ENCODE measurements at regions not wholly inside any gene's neighbourhood (a gene's known extent, or its start where the extent isn't known, plus 50 kb on each side); places are given as distances from the start of the nearest gene placed in this dataset.
A peak's percentile ranks its signal among the peaks of the same experiment; 100 is the strongest.

- Histone ChIP-seq H3K4me1 (replicated peaks in 1 of 2; ENCODE audit: control insufficient read depth in 2 of 2, insufficient read depth in 2 of 2, low read length in 2 of 2) (peaks cover 0 to 5% of the 10 kb centered on the region in 2 experiments; a peak in 3 of 5 replicates), H3K27me3 (ENCODE audit: control insufficient read depth in 2 of 2, insufficient read depth in 2 of 2, low read length in 2 of 2) (no peaks in the 10 kb centered on the region), H2AFZ (ENCODE audit: low read depth, low read length) (peak overlapping the region; percentile 66), H3K36me3 (ENCODE audit: control insufficient read depth, insufficient read depth, low read length) (no peaks in the 10 kb centered on the region), H3K4me3 (no peak overlapping the region), H3K9ac (ENCODE audit: insufficient read depth in 1 of 2, low read depth in 2 of 2, low read length in 2 of 2) (no peak overlapping the region), H3K79me2 (ENCODE audit: control insufficient read depth, insufficient read depth, low read length) (no peaks in the 10 kb centered on the region), H3K9me3 (replicated peaks; ENCODE audit: control insufficient read depth, insufficient read depth, low read depth, low read length) (no peaks in the 10 kb centered on the region), H3K27ac (ENCODE audit: extremely low read depth, low read depth, low read length) (no peak overlapping the region), H3K9me1 (ENCODE audit: control insufficient read depth, insufficient read depth, low read length) (no peaks in the 10 kb centered on the region), H4K20me1 (replicated peaks; ENCODE audit: control insufficient read depth, insufficient read depth, low read length) (no peaks in the 10 kb centered on the region), H3K4me2 (ENCODE audit: insufficient read depth, low read length) (peak overlapping the region; percentile 59)
- in situ Hi-C loops (cut with MboI) = no loop called here
- DNase-seq (ENCODE audit: extremely low read depth in 1 of 4, low spot score in 3 of 4) = peak; percentile 45 to 84 (median 77)
- FAIRE-seq = no peak
- TF ChIP-seq DLX4 (CRISPR knock-in tag; IDR thresholded peaks at IDR 0.05) (no peak), VEZF1 (CRISPR knock-in tag; IDR thresholded peaks at IDR 0.05) (peak; percentile 45; the same call in 1 of the 2 replicates), EP400 (IDR thresholded peaks at IDR 0.05) (no peak), PHF8 (IDR thresholded peaks at IDR 0.05; ENCODE audit: borderline replicate concordance, low read length) (peak; percentile 32; the same call in 1 of the 2 replicates), NRF1 (conservative IDR thresholded peaks at IDR 0.05 in 1 of 2, IDR thresholded peaks at IDR 0.05 in 1 of 2) (peak; percentile 77 to 82), E2F6 (IDR thresholded peaks at IDR 0.05; ENCODE audit: borderline replicate concordance in 1 of 2, extremely low read depth in 1 of 2, insufficient read depth in 1 of 2, insufficient read length in 1 of 2, low read depth in 1 of 2, low read length in 1 of 2, poor library complexity in 1 of 2, severe bottlenecking in 1 of 2) (peak in 1 of 2 experiments; percentile 32), STAT5A (IDR thresholded peaks at IDR 0.05; ENCODE audit: borderline replicate concordance, low read length) (no peak)
- POLR2A ChIA-PET = no interaction called here
- peak; percentile 99 for ATAC-seq
- WGBS (ENCODE audit: insufficient coverage, low coverage, missing lambda C conversion rate) = 18% methylated on average over 14 of the region's 36 CpGs
- BruUV-seq (replicated peaks) = no TSS peak
- intact Hi-C loops (cut with micrococcal nuclease) = no loop called here
- CTCF ChIA-PET (ENCODE audit: low intra/inter-chr PET ratio) = no interaction called here
These were observed 54.4 kb upstream of the ZNF337 start for GRCh38 chr20:25750765-25751696.
